DOHH2 (cell line): ENCODE measurements at regions not wholly inside any gene's neighbourhood (a gene's known extent, or its start where the extent isn't known, plus 50 kb on each side); places are given as distances from the start of the nearest gene placed in this dataset.

Experiments used
- H3F3A ChIP-seq: fragments of 200-600 bp; sonication (generic), shearing (Covaris generic); 2 replicates; pipeline ENCODE4 v1.6.0; 2016; ENCODE audit warnings: antibody characterized with exemption, mild to moderate bottlenecking; ENCODE audit not compliant: control insufficient read depth, insufficient read depth
- H3K27ac ChIP-seq: fragments of 200-600 bp; sonication (generic); 2 replicates; pipeline ENCODE4 v1.5.1; 2014; ENCODE audit warnings: low read depth, mild to moderate bottlenecking, low read length, moderate library complexity
- H3K27me3 ChIP-seq: fragments of 200-600 bp; sonication (generic); 2 replicates; pipeline ENCODE4 v1.6.1; 2014; ENCODE audit warnings: mild to moderate bottlenecking, low read length, mixed read lengths; ENCODE audit not compliant: control insufficient read depth
- H3K36me3 ChIP-seq: fragments of 200-600 bp; sonication (generic); 2 replicates; pipeline ENCODE4 v1.6.1; 2014; ENCODE audit warnings: mild to moderate bottlenecking, low read length, moderate library complexity, mixed read lengths; ENCODE audit not compliant: control insufficient read depth
- H3K4me1 ChIP-seq: fragments of 200-600 bp; sonication (generic); 2 replicates; pipeline ENCODE4 v1.6.1; 2014; ENCODE audit warnings: mild to moderate bottlenecking, low read length, mixed read lengths; ENCODE audit not compliant: control insufficient read depth
- H3K4me2 ChIP-seq: fragments of 200-600 bp; sonication (generic); 2 replicates; pipeline ENCODE4 v1.6.0; 2014; ENCODE audit warnings: mild to moderate bottlenecking, low read length, moderate library complexity
- H3K4me3 ChIP-seq: fragments of 200-600 bp; sonication (generic); 2 replicates; pipeline ENCODE4 v1.5.1; 2014; ENCODE audit warnings: mild to moderate bottlenecking, low read length, mixed read lengths
- H3K79me2 ChIP-seq: fragments of 200-600 bp; sonication (generic); 2 replicates; pipeline ENCODE4 v1.6.1; 2014; ENCODE audit warnings: mild to moderate bottlenecking, low read length, mixed read lengths; ENCODE audit not compliant: control insufficient read depth
- H3K9me2 ChIP-seq: fragments of 200-600 bp; sonication (generic); replicated peaks from 2 replicates; pipeline ENCODE4 v1.6.1; 2014; ENCODE audit warnings: mild to moderate bottlenecking, low read length, mixed read lengths; ENCODE audit not compliant: control insufficient read depth
- H3K9me3 ChIP-seq: fragments of 200-600 bp; sonication (generic); 2 replicates; pipeline ENCODE4 v1.6.1; 2014; ENCODE audit warnings: antibody characterized with exemption, low read length, mixed read lengths; ENCODE audit not compliant: control insufficient read depth, insufficient read depth
- H4K20me1 ChIP-seq: fragments of 200-600 bp; sonication (generic); 2 replicates; pipeline ENCODE4 v1.6.0; 2014; ENCODE audit warnings: low read depth, mild to moderate bottlenecking, antibody characterized with exemption, low read length, moderate library complexity; ENCODE audit not compliant: control insufficient read depth, insufficient read depth
- EZH2phosphoT487 ChIP-seq: fragments of 200-600 bp; sonication (generic); IDR thresholded peaks from 2 replicates; pipeline ENCODE4 v1.6.1; 2017; ENCODE audit warnings: borderline replicate concordance, mild to moderate bottlenecking, antibody characterized with exemption, low read length, moderate library complexity, mixed read lengths
- TF ChIP-seq, protein P1 (sequence below): fragments of 200-600 bp; sonication (generic); IDR thresholded peaks from one replicate; pipeline ENCODE4 v1.5.1; 2014; ENCODE audit warnings: antibody characterized with exemption, mild to moderate bottlenecking, low read depth, low read length; ENCODE audit not compliant: poor library complexity, severe bottlenecking

DNA sequence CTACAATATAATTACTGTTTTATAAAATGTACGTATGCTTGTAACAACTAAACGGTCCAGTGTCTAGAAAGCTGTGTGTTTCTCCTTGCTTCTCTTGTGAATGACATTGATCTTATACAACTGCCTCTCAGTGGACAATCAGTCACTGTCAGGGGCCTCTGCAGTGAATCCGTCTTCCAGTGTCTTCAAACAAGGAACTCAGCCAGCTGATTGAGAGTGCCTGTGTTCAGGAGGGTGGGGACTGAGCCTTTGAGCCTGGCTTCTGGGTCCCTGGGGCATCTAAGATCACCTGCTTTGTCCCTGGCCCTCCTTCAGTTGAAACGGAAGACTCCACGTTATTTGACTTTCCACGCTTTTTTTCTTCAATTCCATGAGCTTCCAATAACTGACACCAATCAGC lies 133.1 kb upstream of the SFSWAP start:
- Histone ChIP-seq H3K9me3 (no peaks in the 10 kb centered on the region), H4K20me1 (no peaks in the 10 kb centered on the region), H3K27ac (no peak overlapping the region), H3K4me3 (no peak overlapping the region), H3K79me2 (no peaks in the 10 kb centered on the region), H3K27me3 (no peaks in the 10 kb centered on the region), H3K4me2 (no peak overlapping the region), H3F3A (no peaks in the 10 kb centered on the region), H3K9me2 (no peaks in the 10 kb centered on the region), H3K4me1 (no peaks in the 10 kb centered on the region), H3K36me3 (no peaks in the 10 kb centered on the region)
- TF ChIP-seq EZH2phosphoT487: no peak
- TF ChIP-seq, protein P1, sequence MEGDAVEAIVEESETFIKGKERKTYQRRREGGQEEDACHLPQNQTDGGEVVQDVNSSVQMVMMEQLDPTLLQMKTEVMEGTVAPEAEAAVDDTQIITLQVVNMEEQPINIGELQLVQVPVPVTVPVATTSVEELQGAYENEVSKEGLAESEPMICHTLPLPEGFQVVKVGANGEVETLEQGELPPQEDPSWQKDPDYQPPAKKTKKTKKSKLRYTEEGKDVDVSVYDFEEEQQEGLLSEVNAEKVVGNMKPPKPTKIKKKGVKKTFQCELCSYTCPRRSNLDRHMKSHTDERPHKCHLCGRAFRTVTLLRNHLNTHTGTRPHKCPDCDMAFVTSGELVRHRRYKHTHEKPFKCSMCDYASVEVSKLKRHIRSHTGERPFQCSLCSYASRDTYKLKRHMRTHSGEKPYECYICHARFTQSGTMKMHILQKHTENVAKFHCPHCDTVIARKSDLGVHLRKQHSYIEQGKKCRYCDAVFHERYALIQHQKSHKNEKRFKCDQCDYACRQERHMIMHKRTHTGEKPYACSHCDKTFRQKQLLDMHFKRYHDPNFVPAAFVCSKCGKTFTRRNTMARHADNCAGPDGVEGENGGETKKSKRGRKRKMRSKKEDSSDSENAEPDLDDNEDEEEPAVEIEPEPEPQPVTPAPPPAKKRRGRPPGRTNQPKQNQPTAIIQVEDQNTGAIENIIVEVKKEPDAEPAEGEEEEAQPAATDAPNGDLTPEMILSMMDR: no peak

- no peaks in the 10 kb centered on the region for H3K27me3 ChIP-seq
- no peaks in the 10 kb centered on the region for H3K79me2 ChIP-seq
- no peak for TF ChIP-seq EZH2phosphoT487
- H4K20me1 ChIP-seq: no peaks in the 10 kb centered on the region
- no peaks in the 10 kb centered on the region for H3F3A ChIP-seq
- H3K4me2 ChIP-seq: no peak overlapping the region
- no peak overlapping the region for H3K4me3 ChIP-seq
- no peak overlapping the region for H3K27ac ChIP-seq
- no peaks in the 10 kb centered on the region for H3K4me1 ChIP-seq
- H3K36me3 ChIP-seq: no peaks in the 10 kb centered on the region
- no peaks in the 10 kb centered on the region for H3K9me2 ChIP-seq
- no peaks in the 10 kb centered on the region for H3K9me3 ChIP-seq
Measured at GRCh38 chr12:131578828-131579470, 131.9 kb upstream of the SFSWAP start.

DNA sequence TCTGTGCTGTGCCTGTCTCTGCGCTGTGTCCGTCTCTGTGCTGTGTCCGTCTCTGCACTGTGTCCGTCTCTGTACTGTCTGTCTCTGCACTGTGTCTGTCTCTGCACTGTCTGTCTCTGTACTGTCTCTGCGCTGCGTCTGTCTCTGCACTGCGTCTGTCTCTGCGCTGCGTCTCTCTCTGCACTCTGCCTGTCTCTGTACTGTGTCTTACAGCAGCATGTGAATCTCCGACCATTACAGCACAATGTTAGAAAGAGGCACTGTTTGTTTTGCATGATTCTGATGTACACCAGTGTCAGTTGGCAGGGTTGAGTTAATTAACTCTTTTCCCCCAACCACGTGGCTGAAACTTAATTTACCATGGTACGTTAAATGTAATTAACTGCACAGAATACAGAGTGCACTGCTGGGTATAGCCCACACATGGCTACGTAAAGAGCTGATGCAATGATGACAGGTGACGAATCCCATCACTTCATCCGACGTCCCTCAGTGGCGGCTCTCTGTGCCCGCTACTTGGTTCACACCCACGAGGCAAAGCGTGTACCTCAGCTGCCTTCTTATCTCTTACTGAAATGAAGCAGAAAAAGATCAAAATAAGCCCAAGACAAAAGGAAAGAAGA lies 127.7 kb upstream of the SFSWAP start:
- H3K27me3 ChIP-seq: no peaks in the 10 kb centered on the region
- no peaks in the 10 kb centered on the region for H3K4me1 ChIP-seq
- H3K9me2 ChIP-seq: no peaks in the 10 kb centered on the region
- H4K20me1 ChIP-seq: no peaks in the 10 kb centered on the region
- H3K4me2 ChIP-seq: no peak overlapping the region
- H3K4me3 ChIP-seq: no peak overlapping the region
- TF ChIP-seq, protein P1: no peak
- TF ChIP-seq EZH2phosphoT487: no peak
- no peak overlapping the region for H3K27ac ChIP-seq
- H3K9me3 ChIP-seq: peaks cover 19% of the 10 kb centered on the region; the same call in 1 of the 2 replicates
- H3K79me2 ChIP-seq: no peaks in the 10 kb centered on the region
- H3F3A ChIP-seq: no peaks in the 10 kb centered on the region
- H3K36me3 ChIP-seq: no peaks in the 10 kb centered on the region

- Histone ChIP-seq H3K4me2 (no peak overlapping the region), H3K9me3 (peaks cover 19% of the 10 kb centered on the region; the same call in 1 of the 2 replicates), H3K9me2 (no peaks in the 10 kb centered on the region), H3F3A (no peaks in the 10 kb centered on the region), H3K4me3 (no peak overlapping the region), H3K27ac (no peak overlapping the region), H4K20me1 (no peaks in the 10 kb centered on the region), H3K36me3 (no peaks in the 10 kb centered on the region), H3K27me3 (no peaks in the 10 kb centered on the region), H3K79me2 (no peaks in the 10 kb centered on the region), H3K4me1 (no peaks in the 10 kb centered on the region)
- TF ChIP-seq EZH2phosphoT487: no peak
- TF ChIP-seq, protein P1: no peak
Measured at GRCh38 chr12:131586269-131586668, 124.6 kb upstream of the SFSWAP start.
